Muscle layer of duodenum (tissue), 2 donors: ENCODE measurements at regions not wholly inside any gene's neighbourhood (a gene's known extent, or its start where the extent isn't known, plus 50 kb on each side); places are given as distances from the start of the nearest gene placed in this dataset.

Experiments
- H3K27ac ChIP-seq: one replicate; pipeline ENCODE4 v1.7.0; 2013; ENCODE audit warnings: mild to moderate bottlenecking, low read length
- H3K27me3 ChIP-seq: one replicate; pipeline ENCODE4 v1.7.0; 2013; ENCODE audit warnings: low read depth, mild to moderate bottlenecking, control low read depth, low read length
- H3K36me3 ChIP-seq, 2 donors: one replicate each; pipeline ENCODE4 v1.7.0; 2013; ENCODE audit warnings: low read length in 2 of 2, control low read depth in 1 of 2, mild to moderate bottlenecking in 1 of 2; ENCODE audit not compliant: insufficient read depth in 2 of 2, control insufficient read depth in 1 of 2
- H3K4me1 ChIP-seq, 2 donors: one replicate each; pipeline ENCODE4 v1.7.0; 2013; ENCODE audit warnings: low read length in 2 of 2, mild to moderate bottlenecking in 2 of 2, control low read depth in 1 of 2, moderate library complexity in 1 of 2; ENCODE audit not compliant: insufficient read depth in 2 of 2, control insufficient read depth in 1 of 2
- H3K4me3 ChIP-seq, 2 donors: one replicate each; pipeline ENCODE4 v1.7.0; 2013; ENCODE audit warnings: low read length in 2 of 2, low read depth in 1 of 2, mild to moderate bottlenecking in 1 of 2
- H3K9me3 ChIP-seq, 2 donors: one replicate each; pipeline ENCODE4 v1.7.0; 2013; ENCODE audit warnings: low read length in 2 of 2, control low read depth in 1 of 2, mild to moderate bottlenecking in 1 of 2; ENCODE audit not compliant: control insufficient read depth in 1 of 2
- donor health status: healthy.

- Histone ChIP-seq H3K4me1 (peaks cover 0 to 12% of the 10 kb centered on the region in 2 donors), H3K27ac (no peak overlapping the region), H3K4me3 (no peak overlapping the region), H3K27me3 (peaks cover 5% of the 10 kb centered on the region), H3K36me3 (no peaks in the 10 kb centered on the region), H3K9me3 (no peaks in the 10 kb centered on the region)
Measured at GRCh38 chr14:103225062-103225461, 101.8 kb downstream of the TNFAIP2 start.

- no peak overlapping the region for H3K4me3 ChIP-seq
- H3K9me3 ChIP-seq = no peaks in the 10 kb centered on the region
- H3K27me3 ChIP-seq = peaks cover 5% of the 10 kb centered on the region
- no peaks in the 10 kb centered on the region for H3K36me3 ChIP-seq
- no peak overlapping the region for H3K27ac ChIP-seq
- H3K4me1 ChIP-seq = peaks cover 0 to 9% of the 10 kb centered on the region in 2 donors
Measured at GRCh38 chr14:103225476-103225875, 102.2 kb downstream of the TNFAIP2 start.

GRCh38 chr14:103227094-103227768, 104.0 kb downstream of the TNFAIP2 start:
- no peaks in the 10 kb centered on the region for H3K9me3 ChIP-seq
- no peaks in the 10 kb centered on the region for H3K36me3 ChIP-seq
- no peak overlapping the region for H3K4me3 ChIP-seq
- H3K27me3 ChIP-seq = peaks cover 2% of the 10 kb centered on the region
- no peak overlapping the region for H3K27ac ChIP-seq
- no peaks in the 10 kb centered on the region for H3K4me1 ChIP-seq

GRCh38 chr14:103228076-103228806, 105.0 kb downstream of the TNFAIP2 start:
- H3K9me3 ChIP-seq = no peaks in the 10 kb centered on the region
- H3K4me3 ChIP-seq = no peak overlapping the region
- no peak overlapping the region for H3K27ac ChIP-seq
- no peaks in the 10 kb centered on the region for H3K27me3 ChIP-seq
- H3K4me1 ChIP-seq = no peaks in the 10 kb centered on the region
- no peaks in the 10 kb centered on the region for H3K36me3 ChIP-seq

GRCh38 chr14:103228866-103229265, 105.2 kb upstream of the EIF5 start:
- Histone ChIP-seq H3K27ac (no peak overlapping the region), H3K36me3 (no peaks in the 10 kb centered on the region), H3K27me3 (no peaks in the 10 kb centered on the region), H3K4me1 (no peaks in the 10 kb centered on the region), H3K4me3 (no peak overlapping the region), H3K9me3 (no peaks in the 10 kb centered on the region)

- Histone ChIP-seq H3K4me1 (no peaks in the 10 kb centered on the region), H3K36me3 (no peaks in the 10 kb centered on the region), H3K27ac (no peak overlapping the region), H3K4me3 (no peak overlapping the region), H3K27me3 (no peaks in the 10 kb centered on the region), H3K9me3 (no peaks in the 10 kb centered on the region)
Measured at GRCh38 chr14:103230021-103230420, 104.0 kb upstream of the EIF5 start.

- Histone ChIP-seq H3K4me3 (no peak overlapping the region), H3K27ac (no peak overlapping the region), H3K4me1 (no peaks in the 10 kb centered on the region), H3K36me3 (no peaks in the 10 kb centered on the region), H3K27me3 (no peaks in the 10 kb centered on the region), H3K9me3 (no peaks in the 10 kb centered on the region)
Measured at GRCh38 chr14:103230658-103231334, 103.2 kb upstream of the EIF5 start.

GRCh38 chr14:103231376-103232019, 102.5 kb upstream of the EIF5 start:
- Histone ChIP-seq H3K4me1 (no peaks in the 10 kb centered on the region), H3K9me3 (no peaks in the 10 kb centered on the region), H3K4me3 (no peak overlapping the region), H3K27ac (no peak overlapping the region), H3K27me3 (no peaks in the 10 kb centered on the region), H3K36me3 (no peaks in the 10 kb centered on the region)

GRCh38 chr14:103232031-103232808, 101.8 kb upstream of the EIF5 start:
- Histone ChIP-seq H3K27me3 (no peaks in the 10 kb centered on the region), H3K27ac (no peak overlapping the region)

GRCh38 chr14:103232831-103233319, 101.2 kb upstream of the EIF5 start:
- Histone ChIP-seq H3K9me3 (no peaks in the 10 kb centered on the region), H3K4me1 (no peaks in the 10 kb centered on the region), H3K27me3 (no peaks in the 10 kb centered on the region)

More at GRCh38 chr14:103232031-103232808, 101.8 kb upstream of the EIF5 start:
- Histone ChIP-seq H3K9me3 (no peaks in the 10 kb centered on the region), H3K4me1 (no peaks in the 10 kb centered on the region), H3K4me3 (no peak overlapping the region), H3K36me3 (no peaks in the 10 kb centered on the region)

More at GRCh38 chr14:103232831-103233319, 101.2 kb upstream of the EIF5 start:
- Histone ChIP-seq H3K27ac (no peak overlapping the region), H3K4me3 (no peak overlapping the region), H3K36me3 (no peaks in the 10 kb centered on the region)
